ENCODE measurements at regions not wholly inside any gene's neighbourhood (a gene's known extent, or its start where the extent isn't known, plus 50 kb on each side); places are given as distances from the start of the nearest gene placed in this dataset.

DNA sequence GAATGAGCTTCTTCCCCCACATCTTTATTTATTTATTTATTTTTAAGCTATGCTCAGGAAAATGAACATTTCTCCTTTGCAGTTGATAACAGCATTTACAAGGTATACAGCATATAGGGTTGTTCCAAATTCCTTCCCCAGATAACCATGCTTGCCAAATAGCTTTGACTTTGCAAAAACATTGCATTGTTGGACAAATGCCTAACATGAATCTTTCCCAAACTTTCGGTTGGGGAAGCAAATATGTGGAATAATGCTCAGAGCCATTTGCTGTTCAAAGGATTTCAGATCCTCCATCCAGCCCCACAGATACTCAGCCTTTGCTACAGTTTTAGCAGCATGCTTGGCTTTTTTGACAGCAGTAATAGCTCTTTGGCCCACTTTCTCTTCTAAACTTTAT lies 127.2 kb upstream of the AGA start (continued):
- TF ChIP-seq, protein P1, sequence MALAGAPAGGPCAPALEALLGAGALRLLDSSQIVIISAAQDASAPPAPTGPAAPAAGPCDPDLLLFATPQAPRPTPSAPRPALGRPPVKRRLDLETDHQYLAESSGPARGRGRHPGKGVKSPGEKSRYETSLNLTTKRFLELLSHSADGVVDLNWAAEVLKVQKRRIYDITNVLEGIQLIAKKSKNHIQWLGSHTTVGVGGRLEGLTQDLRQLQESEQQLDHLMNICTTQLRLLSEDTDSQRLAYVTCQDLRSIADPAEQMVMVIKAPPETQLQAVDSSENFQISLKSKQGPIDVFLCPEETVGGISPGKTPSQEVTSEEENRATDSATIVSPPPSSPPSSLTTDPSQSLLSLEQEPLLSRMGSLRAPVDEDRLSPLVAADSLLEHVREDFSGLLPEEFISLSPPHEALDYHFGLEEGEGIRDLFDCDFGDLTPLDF (CRISPR knock-in tag; IDR thresholded peaks at IDR 0.05) = no peak
- TF ChIP-seq, protein P2, sequence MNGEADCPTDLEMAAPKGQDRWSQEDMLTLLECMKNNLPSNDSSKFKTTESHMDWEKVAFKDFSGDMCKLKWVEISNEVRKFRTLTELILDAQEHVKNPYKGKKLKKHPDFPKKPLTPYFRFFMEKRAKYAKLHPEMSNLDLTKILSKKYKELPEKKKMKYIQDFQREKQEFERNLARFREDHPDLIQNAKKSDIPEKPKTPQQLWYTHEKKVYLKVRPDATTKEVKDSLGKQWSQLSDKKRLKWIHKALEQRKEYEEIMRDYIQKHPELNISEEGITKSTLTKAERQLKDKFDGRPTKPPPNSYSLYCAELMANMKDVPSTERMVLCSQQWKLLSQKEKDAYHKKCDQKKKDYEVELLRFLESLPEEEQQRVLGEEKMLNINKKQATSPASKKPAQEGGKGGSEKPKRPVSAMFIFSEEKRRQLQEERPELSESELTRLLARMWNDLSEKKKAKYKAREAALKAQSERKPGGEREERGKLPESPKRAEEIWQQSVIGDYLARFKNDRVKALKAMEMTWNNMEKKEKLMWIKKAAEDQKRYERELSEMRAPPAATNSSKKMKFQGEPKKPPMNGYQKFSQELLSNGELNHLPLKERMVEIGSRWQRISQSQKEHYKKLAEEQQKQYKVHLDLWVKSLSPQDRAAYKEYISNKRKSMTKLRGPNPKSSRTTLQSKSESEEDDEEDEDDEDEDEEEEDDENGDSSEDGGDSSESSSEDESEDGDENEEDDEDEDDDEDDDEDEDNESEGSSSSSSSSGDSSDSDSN (CRISPR knock-in tag; IDR thresholded peaks at IDR 0.05) = no peak
- TF ChIP-seq EP300 (IDR thresholded peaks at IDR 0.05; ENCODE audit: low read depth in 2 of 2, low read length in 2 of 2) (no peak), EP300 (CRISPR knock-in tag; IDR thresholded peaks at IDR 0.05; ENCODE audit: borderline replicate concordance) (no peak)

DNA sequence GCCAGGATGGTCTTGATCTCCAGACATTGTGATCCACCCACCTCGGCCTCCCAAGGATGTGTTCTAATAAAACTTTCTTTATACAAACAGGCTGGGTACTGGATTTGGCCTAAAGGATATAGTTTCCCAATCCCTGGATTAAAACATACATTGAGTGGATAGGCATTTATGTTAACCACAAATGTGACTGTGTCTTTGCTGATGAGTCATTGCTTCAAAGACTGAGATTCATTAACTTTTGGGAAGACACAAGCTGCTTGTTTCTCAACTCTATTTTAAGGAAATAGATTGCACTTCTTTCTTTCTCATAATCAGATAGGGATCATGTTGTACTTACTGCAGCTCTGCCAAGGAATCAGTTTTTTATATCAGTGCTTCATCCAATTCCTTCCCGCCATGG lies 131.3 kb upstream of the AGA start:
- Histone ChIP-seq H3K79me2 (ENCODE audit: insufficient read depth, low read length) (no peaks in the 10 kb centered on the region), H3K36me3 (replicated peaks in 1 of 2; ENCODE audit: control insufficient read depth in 1 of 2, insufficient read depth in 2 of 2, low read length in 2 of 2) (no peaks in the 10 kb centered on the region), H4K20me1 (ENCODE audit: insufficient read depth, low read length) (no peaks in the 10 kb centered on the region), H2AFZ (ENCODE audit: low read length) (no peak overlapping the region), H3K4me1 (ENCODE audit: insufficient read depth, low read length) (no peaks in the 10 kb centered on the region), H3K27me3 (ENCODE audit: control insufficient read depth in 1 of 2, insufficient read depth in 2 of 2, low read length in 2 of 2) (no peaks in the 10 kb centered on the region), H3K4me2 (ENCODE audit: low read depth, low read length) (no peak overlapping the region), H3K4me3 (replicated peaks in 1 of 3; ENCODE audit: insufficient read depth in 1 of 3, low read depth in 2 of 3, low read length in 3 of 3) (no peak overlapping the region), H3K9me3 (ENCODE audit: low read length) (no peaks in the 10 kb centered on the region), H3K27ac (ENCODE audit: extremely low read length, insufficient read depth, low read length) (no peak overlapping the region), H3K9ac (ENCODE audit: insufficient read depth, low read depth, low read length) (no peak overlapping the region)
- in situ Hi-C loops (cut with HindIII; ENCODE audit: extremely low pct_ligation_motif_present, low pct_unique_long_range_greater_than_20kb) = no loop called here
- ChIA-PET POLR2A (no interaction called here), CTCF (ENCODE audit: low intra/inter-chr PET ratio, low total read pairs) (no interaction called here)
- 9% methylated on average over 2 of the region's 2 CpGs for WGBS (ENCODE audit: low lambda C conversion rate)
- no peak for DNase-seq (ENCODE audit: low spot score)
- TF ChIP-seq ZFP82 (CRISPR knock-in tag; IDR thresholded peaks at IDR 0.05; ENCODE audit: borderline replicate concordance) (no peak), SUZ12 (IDR thresholded peaks at IDR 0.05; ENCODE audit: low read depth, low read length) (no peak), TAF15 (IDR thresholded peaks at IDR 0.05; ENCODE audit: low read depth, low read length, poor library complexity, severe bottlenecking) (no peak), DNMT3B (CRISPR knock-in tag; conservative IDR thresholded peaks at IDR 0.05) (no peak), GABPA (IDR thresholded peaks at IDR 0.05; ENCODE audit: low read depth, low read length) (no peak), GABPA (CRISPR knock-in tag; IDR thresholded peaks at IDR 0.05; ENCODE audit: low read depth) (no peak), ZNF441 (CRISPR knock-in tag; IDR thresholded peaks at IDR 0.05; ENCODE audit: borderline replicate concordance) (no peak), ZNF781 (CRISPR knock-in tag; IDR thresholded peaks at IDR 0.05; ENCODE audit: borderline replicate concordance, not compliant biosample characterization) (no peak), ZNF572 (CRISPR knock-in tag; IDR thresholded peaks at IDR 0.05) (no peak), ZNF34 (CRISPR knock-in tag; IDR thresholded peaks at IDR 0.05; ENCODE audit: borderline replicate concordance) (no peak), POGZ (CRISPR knock-in tag; IDR thresholded peaks at IDR 0.05) (no peak), U2AF1 (optimal IDR thresholded peaks at IDR 0.05; ENCODE audit: low read depth, low read length) (no peak), ZNF777 (CRISPR knock-in tag; IDR thresholded peaks at IDR 0.05) (no peak), HHEX (CRISPR knock-in tag; IDR thresholded peaks at IDR 0.05) (no peak)
- TF ChIP-seq, protein P3, sequence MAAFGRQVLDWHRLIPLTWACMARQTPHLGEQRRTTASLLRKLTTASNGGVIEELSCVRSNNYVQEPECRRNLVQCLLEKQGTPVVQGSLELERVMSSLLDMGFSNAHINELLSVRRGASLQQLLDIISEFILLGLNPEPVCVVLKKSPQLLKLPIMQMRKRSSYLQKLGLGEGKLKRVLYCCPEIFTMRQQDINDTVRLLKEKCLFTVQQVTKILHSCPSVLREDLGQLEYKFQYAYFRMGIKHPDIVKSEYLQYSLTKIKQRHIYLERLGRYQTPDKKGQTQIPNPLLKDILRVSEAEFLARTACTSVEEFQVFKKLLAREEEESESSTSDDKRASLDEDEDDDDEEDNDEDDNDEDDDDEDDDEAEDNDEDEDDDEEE (CRISPR knock-in tag; IDR thresholded peaks at IDR 0.05) = no peak
- TF ChIP-seq, protein P4, sequence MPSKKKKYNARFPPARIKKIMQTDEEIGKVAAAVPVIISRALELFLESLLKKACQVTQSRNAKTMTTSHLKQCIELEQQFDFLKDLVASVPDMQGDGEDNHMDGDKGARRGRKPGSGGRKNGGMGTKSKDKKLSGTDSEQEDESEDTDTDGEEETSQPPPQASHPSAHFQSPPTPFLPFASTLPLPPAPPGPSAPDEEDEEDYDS (CRISPR knock-in tag; IDR thresholded peaks at IDR 0.05) = no peak
- no TSS peak for BruUV-seq (replicated peaks)
- intact Hi-C loops (cut with micrococcal nuclease; ENCODE audit: unreplicated experiment) = no loop called here
- no peak for ATAC-seq
- FAIRE-seq = no peak

Data from HepG2 (cell line).